ENCODE measurements at regions not wholly inside any gene's neighbourhood (a gene's known extent, or its start where the extent isn't known, plus 50 kb on each side); places are given as distances from the start of the nearest gene placed in this dataset.

DNA sequence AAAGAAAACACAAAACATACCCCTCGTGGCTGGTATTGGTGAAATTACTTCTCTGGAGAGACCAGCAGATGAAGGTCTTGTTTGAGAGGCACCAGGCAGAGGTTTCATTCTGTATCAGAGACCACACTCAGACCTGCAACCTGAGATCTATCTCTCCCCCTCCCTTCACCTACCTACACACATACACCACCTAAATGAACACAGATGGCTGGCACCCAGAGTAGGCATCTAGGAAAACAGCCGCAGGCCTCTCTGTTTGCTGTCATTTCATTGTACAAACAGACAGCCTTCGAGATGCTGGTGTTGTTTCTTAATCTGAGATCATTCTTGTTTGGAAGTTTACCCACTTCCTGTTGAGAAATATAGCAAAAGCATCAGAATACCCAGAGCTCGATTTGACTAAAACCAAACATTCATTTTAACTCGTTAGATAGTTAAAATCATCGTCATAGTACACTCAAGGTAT, 173.9 kb upstream of the SLC25A13 start:
- TF ChIP-seq, protein P1, sequence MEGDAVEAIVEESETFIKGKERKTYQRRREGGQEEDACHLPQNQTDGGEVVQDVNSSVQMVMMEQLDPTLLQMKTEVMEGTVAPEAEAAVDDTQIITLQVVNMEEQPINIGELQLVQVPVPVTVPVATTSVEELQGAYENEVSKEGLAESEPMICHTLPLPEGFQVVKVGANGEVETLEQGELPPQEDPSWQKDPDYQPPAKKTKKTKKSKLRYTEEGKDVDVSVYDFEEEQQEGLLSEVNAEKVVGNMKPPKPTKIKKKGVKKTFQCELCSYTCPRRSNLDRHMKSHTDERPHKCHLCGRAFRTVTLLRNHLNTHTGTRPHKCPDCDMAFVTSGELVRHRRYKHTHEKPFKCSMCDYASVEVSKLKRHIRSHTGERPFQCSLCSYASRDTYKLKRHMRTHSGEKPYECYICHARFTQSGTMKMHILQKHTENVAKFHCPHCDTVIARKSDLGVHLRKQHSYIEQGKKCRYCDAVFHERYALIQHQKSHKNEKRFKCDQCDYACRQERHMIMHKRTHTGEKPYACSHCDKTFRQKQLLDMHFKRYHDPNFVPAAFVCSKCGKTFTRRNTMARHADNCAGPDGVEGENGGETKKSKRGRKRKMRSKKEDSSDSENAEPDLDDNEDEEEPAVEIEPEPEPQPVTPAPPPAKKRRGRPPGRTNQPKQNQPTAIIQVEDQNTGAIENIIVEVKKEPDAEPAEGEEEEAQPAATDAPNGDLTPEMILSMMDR (IDR thresholded peaks at IDR 0.05; ENCODE audit: low read depth, low read length) = no peak
- TF ChIP-seq POLR2A (IDR thresholded peaks at IDR 0.05; ENCODE audit: extremely low read depth, insufficient read length) = no peak

Measured in NB4 (cell line).